SK-N-SH treated with all-trans-retinoic acid at 6 μM for 48 hours (cell line): ENCODE measurements at regions not wholly inside any gene's neighbourhood (a gene's known extent, or its start where the extent isn't known, plus 50 kb on each side); places are given as distances from the start of the nearest gene placed in this dataset.

Experiments
- ATAC-seq: fragments of 200-7000 bp; cut with Tn5 transposase; 3 replicates; pipeline ENCODE4 v1.9.1; 2020; ENCODE audit warnings: mild to moderate bottlenecking, moderate library complexity
- ARNTL ChIP-seq: fragments of 450-650 bp; formaldehyde crosslinking; IDR thresholded peaks from 2 replicates; pipeline ENCODE4 v1.5.0; 2020; ENCODE audit warnings: low read depth, mild to moderate bottlenecking, moderate library complexity, borderline replicate concordance
- CREB5 ChIP-seq: fragments of 250-450 bp; sonication (Bioruptor Pico); IDR thresholded peaks from 2 replicates; pipeline ENCODE4 v1.5.1; 2020; ENCODE audit warnings: low read depth, mild to moderate bottlenecking, moderate library complexity
- CSDC2 ChIP-seq: fragments of 250-450 bp; sonication (Bioruptor Pico); IDR thresholded peaks from 2 replicates; pipeline ENCODE4 v1.5.0; 2020; ENCODE audit warnings: mild to moderate bottlenecking, moderate library complexity
- CSRNP3 ChIP-seq: fragments of 250-450 bp; sonication (Bioruptor Pico); IDR thresholded peaks from 2 replicates; pipeline ENCODE4 v1.5.1; 2021; ENCODE audit warnings: mild to moderate bottlenecking, moderate library complexity
- ESRRG ChIP-seq: fragments of 250-450 bp; sonication (Bioruptor Pico); IDR thresholded peaks from 2 replicates; pipeline ENCODE4 v1.6.1; 2021; ENCODE audit warnings: mild to moderate bottlenecking
- GLIS3 ChIP-seq: fragments of 250-450 bp; sonication (Bioruptor Pico); IDR thresholded peaks from 2 replicates; pipeline ENCODE4 v1.5.0; 2020; ENCODE audit warnings: mild to moderate bottlenecking, moderate library complexity
- ISL1 ChIP-seq: fragments of 250-450 bp; sonication (Bioruptor Pico); IDR thresholded peaks from 2 replicates; pipeline ENCODE4 v2.1.2; 2022; ENCODE audit warnings: mild to moderate bottlenecking, moderate library complexity
- OSR1 ChIP-seq: fragments of 250-450 bp; sonication (Bioruptor Pico); IDR thresholded peaks from 2 replicates; pipeline ENCODE4 v1.8.0; 2022; ENCODE audit warnings: moderate library complexity, mild to moderate bottlenecking, inconsistent platforms
- PATZ1 ChIP-seq: fragments of 250-450 bp; sonication (Bioruptor Pico); IDR thresholded peaks from 2 replicates; pipeline ENCODE4 v1.8.0; 2020; ENCODE audit warnings: mild to moderate bottlenecking, moderate library complexity, borderline replicate concordance
- POU6F1 ChIP-seq: fragments of 250-450 bp; sonication (Bioruptor Pico); IDR thresholded peaks from 2 replicates; pipeline ENCODE4 v1.8.0; 2021; ENCODE audit warnings: low read depth, mild to moderate bottlenecking, moderate library complexity, borderline replicate concordance
- PPARA ChIP-seq: fragments of 250-450 bp; sonication (Bioruptor Pico); IDR thresholded peaks from 2 replicates; pipeline ENCODE4 v1.5.0; 2020; ENCODE audit warnings: mild to moderate bottlenecking, borderline replicate concordance
- SNAI2 ChIP-seq: fragments of 250-450 bp; sonication (Bioruptor Pico); IDR thresholded peaks from 2 replicates; pipeline ENCODE4 v1.5.0; 2020; ENCODE audit warnings: mild to moderate bottlenecking, moderate library complexity
- TCF4 ChIP-seq: fragments of 250-450 bp; sonication (Bioruptor Pico); IDR thresholded peaks from 2 replicates; pipeline ENCODE4 v1.8.0; 2021; ENCODE audit warnings: mild to moderate bottlenecking, moderate library complexity, borderline replicate concordance
- TOX ChIP-seq: fragments of 250-450 bp; sonication (Bioruptor Pico); IDR thresholded peaks from 2 replicates; pipeline ENCODE4 v1.8.0; 2021; ENCODE audit warnings: mild to moderate bottlenecking, moderate library complexity, borderline replicate concordance
- TSHZ2 ChIP-seq: fragments of 250-450 bp; sonication (Bioruptor Pico); IDR thresholded peaks from 2 replicates; pipeline ENCODE4 v1.5.0; 2020; ENCODE audit warnings: mild to moderate bottlenecking, moderate library complexity
- ZC3H10 ChIP-seq: fragments of 250-450 bp; sonication (Bioruptor Pico); IDR thresholded peaks from 2 replicates; pipeline ENCODE4 v1.5.1; 2021; ENCODE audit warnings: mild to moderate bottlenecking, moderate library complexity
- ZFP3 ChIP-seq: fragments of 250-450 bp; sonication (Bioruptor Pico); IDR thresholded peaks from 2 replicates; pipeline ENCODE4 v1.5.0; 2020; ENCODE audit warnings: mild to moderate bottlenecking, moderate library complexity
- ZFP30 ChIP-seq: fragments of 450-650 bp; formaldehyde crosslinking; IDR thresholded peaks from 2 replicates; pipeline ENCODE4 v1.5.0; 2022; ENCODE audit warnings: mild to moderate bottlenecking, moderate library complexity
- ZNF565 ChIP-seq: fragments of 450-650 bp; formaldehyde crosslinking; conservative IDR thresholded peaks from 2 replicates; pipeline ENCODE4 v1.5.0; 2020; ENCODE audit warnings: low read depth, mild to moderate bottlenecking, moderate library complexity
- ZNF70 ChIP-seq: fragments of 450-650 bp; formaldehyde crosslinking; IDR thresholded peaks from 2 replicates; pipeline ENCODE4 v1.5.0; 2020; ENCODE audit warnings: mild to moderate bottlenecking, moderate library complexity
- ZNF8 ChIP-seq: fragments of 450-650 bp; formaldehyde crosslinking; IDR thresholded peaks from 2 replicates; pipeline ENCODE4 v1.5.0; 2020; ENCODE audit warnings: mild to moderate bottlenecking, moderate library complexity

GRCh38 chr14:101183376-101184103 lies 280.0 kb upstream of the RTL1 start:
- TF ChIP-seq GLIS3, result no peak
- no peak for TF ChIP-seq SNAI2 (CRISPR knock-in tag)
- TF ChIP-seq ZNF8 (CRISPR knock-in tag), result no peak
- TF ChIP-seq CSRNP3 (CRISPR knock-in tag), result no peak
- TF ChIP-seq ISL1 (CRISPR knock-in tag), result no peak
- no peak for ATAC-seq

GRCh38 chr14:101184104-101184455 lies 280.6 kb upstream of the RTL1 start:
- no peak for TF ChIP-seq ZFP30 (CRISPR knock-in tag)
- no peak for TF ChIP-seq POU6F1 (CRISPR knock-in tag)
- no peak for TF ChIP-seq ESRRG
- TF ChIP-seq ZC3H10 (CRISPR knock-in tag), result no peak
- no peak for TF ChIP-seq TOX (CRISPR knock-in tag)
- no peak for TF ChIP-seq SNAI2 (CRISPR knock-in tag)
- no peak for TF ChIP-seq OSR1 (CRISPR knock-in tag)
- no peak for TF ChIP-seq CSRNP3 (CRISPR knock-in tag)
- no peak for TF ChIP-seq ZNF70 (CRISPR knock-in tag)
- TF ChIP-seq ZNF565 (CRISPR knock-in tag), result no peak
- TF ChIP-seq ISL1 (CRISPR knock-in tag), result no peak
- no peak for TF ChIP-seq ZFP3 (CRISPR knock-in tag)
- TF ChIP-seq ARNTL (CRISPR knock-in tag), result no peak
- ATAC-seq, result no peak

GRCh38 chr14:101184572-101184971 lies 281.1 kb upstream of the RTL1 start:
- no peak for ATAC-seq
- TF ChIP-seq ESRRG, result no peak
- TF ChIP-seq CSDC2 (CRISPR knock-in tag), result no peak
- TF ChIP-seq SNAI2 (CRISPR knock-in tag), result no peak
- no peak for TF ChIP-seq POU6F1 (CRISPR knock-in tag)
- TF ChIP-seq ZFP30 (CRISPR knock-in tag), result no peak
- TF ChIP-seq ZNF565 (CRISPR knock-in tag), result no peak
- TF ChIP-seq ARNTL (CRISPR knock-in tag), result no peak
- no peak for TF ChIP-seq ZNF70 (CRISPR knock-in tag)
- TF ChIP-seq CREB5, result no peak
- TF ChIP-seq TCF4, result no peak
- TF ChIP-seq PPARA (CRISPR knock-in tag), result no peak

- ATAC-seq, result no peak
- TF ChIP-seq TSHZ2 (CRISPR knock-in tag) (no peak), ARNTL (CRISPR knock-in tag) (no peak), ZFP30 (CRISPR knock-in tag) (no peak), ZC3H10 (CRISPR knock-in tag) (no peak), OSR1 (CRISPR knock-in tag) (no peak), TCF4 (no peak), ZNF565 (CRISPR knock-in tag) (no peak), TOX (CRISPR knock-in tag) (no peak), PATZ1 (CRISPR knock-in tag) (no peak)
Measured at GRCh38 chr14:101185073-101185835, 281.7 kb upstream of the RTL1 start.
